ENCODE measurements at regions not wholly inside any gene's neighbourhood (a gene's known extent, or its start where the extent isn't known, plus 50 kb on each side); places are given as distances from the start of the nearest gene placed in this dataset.

GRCh38 chr6:157756708-157757429 is 66.2 kb upstream of the SNX9 start:
- Histone ChIP-seq H2BK5ac (ENCODE audit: low read depth, low read length) (no peak overlapping the region; the same call in 1 of the 2 replicates), H3K18ac (ENCODE audit: extremely low read depth, low read length) (no peak overlapping the region), H2BK12ac (ENCODE audit: low read depth, low read length) (peak overlapping the region; percentile 89; the same call in 1 of the 2 replicates), H3K9me3 (ENCODE audit: insufficient read depth in 2 of 2, low read depth in 1 of 2, low read length in 1 of 2) (no peaks in the 10 kb centered on the region), H3K4ac (replicated peaks; ENCODE audit: insufficient read length, low read depth, low read length) (peak overlapping the region; percentile 33), H2AK5ac (ENCODE audit: low read depth, low read length) (no peak overlapping the region; the same call in 1 of the 2 replicates), H3K23me2 (ENCODE audit: low read depth, low read length) (no peaks in the 10 kb centered on the region), H3K14ac (ENCODE audit: insufficient read length) (no peak overlapping the region), H3K27ac (ENCODE audit: low read depth, low read length) (no peak overlapping the region), H3K4me1 (replicated peaks in 1 of 4; ENCODE audit: control insufficient read depth in 3 of 4, insufficient read depth in 4 of 4, low read length in 3 of 4) (peaks cover 0 to 7% (median 5%) of the 10 kb centered on the region in 4 experiments; a peak in 4 of 7 replicates), H3K79me1 (ENCODE audit: low read depth, low read length) (no peaks in the 10 kb centered on the region), H3K36me3 (ENCODE audit: control insufficient read depth in 2 of 4, insufficient read depth in 4 of 4, low read length in 3 of 4) (no peaks in the 10 kb centered on the region), H3K23ac (ENCODE audit: insufficient read length) (no peak overlapping the region), H3K4me3 (ENCODE audit: extremely low read depth in 1 of 4, insufficient read depth in 2 of 4, low read depth in 3 of 4, low read length in 4 of 4) (no peak overlapping the region), H3K4me2 (ENCODE audit: insufficient read depth in 1 of 2, low read depth in 2 of 2, low read length in 2 of 2) (no peak overlapping the region), H4K8ac (ENCODE audit: extremely low read depth, insufficient read depth, low read length) (no peak overlapping the region; the same call in 1 of the 2 replicates), H2AFZ (ENCODE audit: low read length) (peak overlapping the region; percentile 78; the same call in 1 of the 2 replicates), H4K91ac (replicated peaks; ENCODE audit: insufficient read length, low read length) (peak overlapping the region; percentile 72), H3K56ac (replicated peaks; ENCODE audit: insufficient read length, low read depth, low read length) (no peak overlapping the region), H3K79me2 (ENCODE audit: control insufficient read depth in 1 of 2, insufficient read depth in 2 of 2, low read length in 2 of 2) (no peaks in the 10 kb centered on the region), H4K20me1 (replicated peaks in 1 of 2; ENCODE audit: control insufficient read depth in 1 of 2, insufficient read depth in 2 of 2, low read length in 2 of 2) (no peaks in the 10 kb centered on the region), H4K5ac (ENCODE audit: insufficient read length, low read depth, low read length) (no peak overlapping the region), H3K9ac (replicated peaks in 1 of 4; ENCODE audit: extremely low read depth in 1 of 4, low read depth in 3 of 4, low read length in 3 of 4) (no peak overlapping the region), H2BK120ac (replicated peaks; ENCODE audit: low read depth, low read length) (no peak overlapping the region), H2BK15ac (ENCODE audit: low read length) (peak overlapping the region; percentile 94; the same call in 1 of the 2 replicates), H2BK20ac (ENCODE audit: low read length) (no peak overlapping the region; the same call in 1 of the 2 replicates), H3K27me3 (replicated peaks in 1 of 4; ENCODE audit: control insufficient read depth in 3 of 4, extremely low read depth in 1 of 4, insufficient read depth in 3 of 4, low read length in 3 of 4) (no peaks in the 10 kb centered on the region)
- POLR2A ChIA-PET (ENCODE audit: partially characterized antibody): interaction anchor here (0.6 kb wide), 1 partner anchor 72 kb away, joined by 3 read pairs; no protein-coding TSS in a partner anchor
- 52% methylated on average over 19 of the region's 19 CpGs; no CpG with 5 or more reads in 1 of the 2 experiments for WGBS, 2 experiments (ENCODE audit: extremely low coverage in 1 of 2, insufficient coverage in 1 of 2, insufficient read length in 1 of 2, insufficient replicate concordance in 2 of 2, low coverage in 1 of 2, low lambda C conversion rate in 2 of 2, missing lambda C conversion rate in 1 of 2)
- no peak for FAIRE-seq
- DNase-seq (ENCODE audit: low read depth in 1 of 2, low spot score in 2 of 2): peak; percentile 82 to 93
- CTCF ChIA-PET (ENCODE audit: partially characterized antibody): interaction anchor here (0.5 to 6.5 kb wide), 48 partner anchors 11 to 376 kb away, joined by 3 to 54 read pairs (median 4); no protein-coding TSS in a partner anchor
- TF ChIP-seq CEBPB (IDR thresholded peaks at IDR 0.05; ENCODE audit: low read depth, low read length) (no peak), EZH2 (IDR thresholded peaks at IDR 0.05; ENCODE audit: low read depth, low read length, severe bottlenecking) (no peak), NRF1 (IDR thresholded peaks at IDR 0.05; ENCODE audit: low read depth, low read length) (no peak), ATF2 (IDR thresholded peaks at IDR 0.05; ENCODE audit: low read length) (no peak), TAF7 (optimal IDR thresholded peaks at IDR 0.05; ENCODE audit: borderline replicate concordance, low read depth, low read length) (no peak), TEAD4 (IDR thresholded peaks at IDR 0.05; ENCODE audit: low read depth, low read length) (peak; percentile 93), TBP (IDR thresholded peaks at IDR 0.05; ENCODE audit: low read depth, low read length) (peak; percentile 95), POLR2AphosphoS5 (IDR thresholded peaks at IDR 0.05; ENCODE audit: low read depth, low read length) (no peak), CHD2 (IDR thresholded peaks at IDR 0.05; ENCODE audit: low read length) (no peak), ATF3 (IDR thresholded peaks at IDR 0.05; ENCODE audit: insufficient read depth, low read depth, low read length) (no peak)
